ENCODE measurements at regions not wholly inside any gene's neighbourhood (a gene's known extent, or its start where the extent isn't known, plus 50 kb on each side); places are given as distances from the start of the nearest gene placed in this dataset.
"Not testable (repeated sequence)": the region's sequence is repeated elsewhere in the genome, so short reads cannot be mapped to it uniquely, and the experiment has no call there.

GRCh38 chr20:53788253-53789022 lies 194.8 kb upstream of the ZNF217 start:
- no peak for DNase-seq (ENCODE audit: low read depth)
- H3K4me3 ChIP-seq (ENCODE audit: control insufficient read depth, low read depth, low read length) = no peak overlapping the region
- no peak for TF ChIP-seq CTCF (conservative IDR thresholded peaks at IDR 0.05; ENCODE audit: control insufficient read depth, insufficient read depth, low read depth, low read length)

GRCh38 chr20:53787491-53787931 lies 193.9 kb upstream of the ZNF217 start:
- not testable (repeated sequence) for DNase-seq (ENCODE audit: low read depth); H3K4me3 ChIP-seq (ENCODE audit: control insufficient read depth, low read depth, low read length)

- no peak for TF ChIP-seq CTCF (conservative IDR thresholded peaks at IDR 0.05; ENCODE audit: control insufficient read depth, insufficient read depth, low read depth, low read length)
- no peak overlapping the region for H3K4me3 ChIP-seq (ENCODE audit: control insufficient read depth, low read depth, low read length)
- no peak for DNase-seq (ENCODE audit: low read depth)
Observed at GRCh38 chr20:53786445-53787267, 193.0 kb upstream of the ZNF217 start.

- no peak for TF ChIP-seq CTCF (conservative IDR thresholded peaks at IDR 0.05; ENCODE audit: control insufficient read depth, insufficient read depth, low read depth, low read length)
- no peak for DNase-seq (ENCODE audit: low read depth)
- H3K4me3 ChIP-seq (ENCODE audit: control insufficient read depth, low read depth, low read length) = no peak overlapping the region
Observed at GRCh38 chr20:53786071-53786444, 192.4 kb upstream of the ZNF217 start.

GRCh38 chr20:53785320-53785719 lies 191.7 kb upstream of the ZNF217 start:
- TF ChIP-seq CTCF (conservative IDR thresholded peaks at IDR 0.05; ENCODE audit: control insufficient read depth, insufficient read depth, low read depth, low read length) = no peak
- DNase-seq (ENCODE audit: low read depth) = no peak
- no peak overlapping the region for H3K4me3 ChIP-seq (ENCODE audit: control insufficient read depth, low read depth, low read length)

- no peak for TF ChIP-seq CTCF (conservative IDR thresholded peaks at IDR 0.05; ENCODE audit: control insufficient read depth, insufficient read depth, low read depth, low read length)
- DNase-seq (ENCODE audit: low read depth) = no peak
- H3K4me3 ChIP-seq (ENCODE audit: control insufficient read depth, low read depth, low read length) = no peak overlapping the region
Observed at GRCh38 chr20:53783768-53784167, 190.1 kb upstream of the ZNF217 start.

- no peak overlapping the region for H3K4me3 ChIP-seq (ENCODE audit: control insufficient read depth, low read depth, low read length)
- no peak for TF ChIP-seq CTCF (conservative IDR thresholded peaks at IDR 0.05; ENCODE audit: control insufficient read depth, insufficient read depth, low read depth, low read length)
- no peak for DNase-seq (ENCODE audit: low read depth)
Observed at GRCh38 chr20:53782612-53783246, 189.1 kb upstream of the ZNF217 start.

All from fibroblast of mammary gland (primary cell).